ENCODE measurements at regions not wholly inside any gene's neighbourhood (a gene's known extent, or its start where the extent isn't known, plus 50 kb on each side); places are given as distances from the start of the nearest gene placed in this dataset.

- Mint-ChIP-seq H3K4me1 (ENCODE audit: low read depth) (no peaks in the 10 kb centered on the region), H3K36me3 (ENCODE audit: low read depth) (no peaks in the 10 kb centered on the region), H3K9me3 (no peaks in the 10 kb centered on the region), H3K27me3 (ENCODE audit: low read depth) (no peaks in the 10 kb centered on the region), H3K27ac (no peak overlapping the region), H3K4me3 (ENCODE audit: low read depth) (no peak overlapping the region)
- DNase-seq (ENCODE audit: low spot score): no peak
- intact Hi-C loops (cut with micrococcal nuclease): no loop called here
Measured at GRCh38 chr11:105553025-105553424, 56.8 kb upstream of the GRIA4 start.

GRCh38 chr11:105548359-105548758, 61.5 kb upstream of the GRIA4 start:
- intact Hi-C loops (cut with micrococcal nuclease): no loop called here
- no peaks in the 10 kb centered on the region for H3K9me3 Mint-ChIP-seq
- no peaks in the 10 kb centered on the region for H3K4me1 Mint-ChIP-seq (ENCODE audit: low read depth)
- H3K36me3 Mint-ChIP-seq (ENCODE audit: low read depth): no peaks in the 10 kb centered on the region
- no peak overlapping the region for H3K27ac Mint-ChIP-seq
- H3K4me3 Mint-ChIP-seq (ENCODE audit: low read depth): no peak overlapping the region
- no peak for DNase-seq (ENCODE audit: low spot score)
- no peaks in the 10 kb centered on the region for H3K27me3 Mint-ChIP-seq (ENCODE audit: low read depth)

- Mint-ChIP-seq H3K27me3 (ENCODE audit: low read depth) (no peaks in the 10 kb centered on the region), H3K36me3 (ENCODE audit: low read depth) (no peaks in the 10 kb centered on the region), H3K4me3 (ENCODE audit: low read depth) (no peak overlapping the region), H3K4me1 (ENCODE audit: low read depth) (no peaks in the 10 kb centered on the region), H3K27ac (no peak overlapping the region), H3K9me3 (no peaks in the 10 kb centered on the region)
- intact Hi-C loops (cut with micrococcal nuclease): no loop called here
- DNase-seq (ENCODE audit: low spot score): no peak
Measured at GRCh38 chr11:105538588-105538987, 71.3 kb upstream of the GRIA4 start.

- no peak for DNase-seq (ENCODE audit: low spot score)
- Mint-ChIP-seq H3K4me3 (ENCODE audit: low read depth) (no peak overlapping the region), H3K27me3 (ENCODE audit: low read depth) (no peaks in the 10 kb centered on the region), H3K9me3 (no peaks in the 10 kb centered on the region), H3K27ac (no peak overlapping the region), H3K36me3 (ENCODE audit: low read depth) (no peaks in the 10 kb centered on the region), H3K4me1 (ENCODE audit: low read depth) (no peaks in the 10 kb centered on the region)
- intact Hi-C loops (cut with micrococcal nuclease): no loop called here
Measured at GRCh38 chr11:105537531-105537930, 72.3 kb upstream of the GRIA4 start.

GRCh38 chr11:105524286-105524685, 85.6 kb upstream of the GRIA4 start:
- Mint-ChIP-seq H3K27ac (no peak overlapping the region), H3K4me1 (ENCODE audit: low read depth) (no peaks in the 10 kb centered on the region), H3K9me3 (no peaks in the 10 kb centered on the region), H3K4me3 (ENCODE audit: low read depth) (no peak overlapping the region), H3K36me3 (ENCODE audit: low read depth) (no peaks in the 10 kb centered on the region), H3K27me3 (ENCODE audit: low read depth) (no peaks in the 10 kb centered on the region)
- no peak for DNase-seq (ENCODE audit: low spot score)
- intact Hi-C loops (cut with micrococcal nuclease): no loop called here

- Mint-ChIP-seq H3K27ac (no peak overlapping the region), H3K36me3 (ENCODE audit: low read depth) (no peaks in the 10 kb centered on the region), H3K9me3 (no peaks in the 10 kb centered on the region), H3K4me3 (ENCODE audit: low read depth) (no peak overlapping the region), H3K4me1 (ENCODE audit: low read depth) (no peaks in the 10 kb centered on the region), H3K27me3 (ENCODE audit: low read depth) (no peaks in the 10 kb centered on the region)
- intact Hi-C loops (cut with micrococcal nuclease): no loop called here
- DNase-seq (ENCODE audit: low spot score): no peak
Measured at GRCh38 chr11:105520706-105521345, 89.0 kb upstream of the GRIA4 start.

- DNase-seq (ENCODE audit: low spot score): no peak
- H3K4me1 Mint-ChIP-seq (ENCODE audit: low read depth): no peaks in the 10 kb centered on the region
- H3K27me3 Mint-ChIP-seq (ENCODE audit: low read depth): no peaks in the 10 kb centered on the region
- no peaks in the 10 kb centered on the region for H3K9me3 Mint-ChIP-seq
- H3K27ac Mint-ChIP-seq: no peak overlapping the region
- no peak overlapping the region for H3K4me3 Mint-ChIP-seq (ENCODE audit: low read depth)
- no peaks in the 10 kb centered on the region for H3K36me3 Mint-ChIP-seq (ENCODE audit: low read depth)
- intact Hi-C loops (cut with micrococcal nuclease): no loop called here
Measured at GRCh38 chr11:105507496-105508254, 102.2 kb upstream of the GRIA4 start.

GRCh38 chr11:105492010-105492409, 117.9 kb upstream of the GRIA4 start:
- no peak for DNase-seq (ENCODE audit: low spot score)
- H3K27me3 Mint-ChIP-seq (ENCODE audit: low read depth): no peaks in the 10 kb centered on the region
- H3K9me3 Mint-ChIP-seq: no peaks in the 10 kb centered on the region
- H3K4me3 Mint-ChIP-seq (ENCODE audit: low read depth): no peak overlapping the region
- intact Hi-C loops (cut with micrococcal nuclease): no loop called here
- no peaks in the 10 kb centered on the region for H3K36me3 Mint-ChIP-seq (ENCODE audit: low read depth)
- H3K27ac Mint-ChIP-seq: no peak overlapping the region
- H3K4me1 Mint-ChIP-seq (ENCODE audit: low read depth): no peaks in the 10 kb centered on the region

- H3K4me1 Mint-ChIP-seq (ENCODE audit: low read depth): no peaks in the 10 kb centered on the region
- no peaks in the 10 kb centered on the region for H3K9me3 Mint-ChIP-seq
- no peaks in the 10 kb centered on the region for H3K36me3 Mint-ChIP-seq (ENCODE audit: low read depth)
- no peak overlapping the region for H3K27ac Mint-ChIP-seq
- no peak for DNase-seq (ENCODE audit: low spot score)
- intact Hi-C loops (cut with micrococcal nuclease): no loop called here
- no peaks in the 10 kb centered on the region for H3K27me3 Mint-ChIP-seq (ENCODE audit: low read depth)
- no peak overlapping the region for H3K4me3 Mint-ChIP-seq (ENCODE audit: low read depth)
Measured at GRCh38 chr11:105491394-105491793, 118.5 kb upstream of the GRIA4 start.

GRCh38 chr11:105490333-105490732, 119.5 kb upstream of the GRIA4 start:
- intact Hi-C loops (cut with micrococcal nuclease): no loop called here
- DNase-seq (ENCODE audit: low spot score): no peak
- H3K27ac Mint-ChIP-seq: no peak overlapping the region

GRCh38 chr11:105489446-105489845, 120.4 kb upstream of the GRIA4 start:
- no peaks in the 10 kb centered on the region for H3K4me1 Mint-ChIP-seq (ENCODE audit: low read depth)
- intact Hi-C loops (cut with micrococcal nuclease): no loop called here
- no peak for DNase-seq (ENCODE audit: low spot score)
- no peaks in the 10 kb centered on the region for H3K27me3 Mint-ChIP-seq (ENCODE audit: low read depth)
- no peak overlapping the region for H3K4me3 Mint-ChIP-seq (ENCODE audit: low read depth)
- H3K27ac Mint-ChIP-seq: no peak overlapping the region
- no peaks in the 10 kb centered on the region for H3K9me3 Mint-ChIP-seq
- H3K36me3 Mint-ChIP-seq (ENCODE audit: low read depth): no peaks in the 10 kb centered on the region

More at GRCh38 chr11:105490333-105490732, 119.5 kb upstream of the GRIA4 start:
- H3K4me1 Mint-ChIP-seq (ENCODE audit: low read depth): no peaks in the 10 kb centered on the region
- H3K9me3 Mint-ChIP-seq: no peaks in the 10 kb centered on the region
- H3K36me3 Mint-ChIP-seq (ENCODE audit: low read depth): no peaks in the 10 kb centered on the region
- H3K4me3 Mint-ChIP-seq (ENCODE audit: low read depth): no peak overlapping the region
- H3K27me3 Mint-ChIP-seq (ENCODE audit: low read depth): no peaks in the 10 kb centered on the region

- Mint-ChIP-seq H3K36me3 (ENCODE audit: low read depth) (no peaks in the 10 kb centered on the region), H3K27me3 (ENCODE audit: low read depth) (no peaks in the 10 kb centered on the region), H3K4me3 (ENCODE audit: low read depth) (no peak overlapping the region), H3K4me1 (ENCODE audit: low read depth) (no peaks in the 10 kb centered on the region), H3K9me3 (no peaks in the 10 kb centered on the region), H3K27ac (no peak overlapping the region)
- intact Hi-C loops (cut with micrococcal nuclease): no loop called here
- no peak for DNase-seq (ENCODE audit: low spot score)
Measured at GRCh38 chr11:105486929-105487328, 122.9 kb upstream of the GRIA4 start.

- Mint-ChIP-seq H3K27ac (no peak overlapping the region), H3K27me3 (ENCODE audit: low read depth) (no peaks in the 10 kb centered on the region), H3K36me3 (ENCODE audit: low read depth) (no peaks in the 10 kb centered on the region), H3K9me3 (no peaks in the 10 kb centered on the region), H3K4me3 (ENCODE audit: low read depth) (no peak overlapping the region), H3K4me1 (ENCODE audit: low read depth) (no peaks in the 10 kb centered on the region)
- intact Hi-C loops (cut with micrococcal nuclease): no loop called here
- DNase-seq (ENCODE audit: low spot score): no peak
Measured at GRCh38 chr11:105469931-105470330, 139.9 kb upstream of the GRIA4 start.
